ENCODE measurements at regions not wholly inside any gene's neighbourhood (a gene's known extent, or its start where the extent isn't known, plus 50 kb on each side); places are given as distances from the start of the nearest gene placed in this dataset.
A peak's percentile ranks its signal among the peaks of the same experiment; 100 is the strongest.

- no peak for DNase-seq (ENCODE audit: low spot score)
These were observed 413.6 kb downstream of the ENC1 start for GRCh38 chr5:74226716-74227485.

DNA sequence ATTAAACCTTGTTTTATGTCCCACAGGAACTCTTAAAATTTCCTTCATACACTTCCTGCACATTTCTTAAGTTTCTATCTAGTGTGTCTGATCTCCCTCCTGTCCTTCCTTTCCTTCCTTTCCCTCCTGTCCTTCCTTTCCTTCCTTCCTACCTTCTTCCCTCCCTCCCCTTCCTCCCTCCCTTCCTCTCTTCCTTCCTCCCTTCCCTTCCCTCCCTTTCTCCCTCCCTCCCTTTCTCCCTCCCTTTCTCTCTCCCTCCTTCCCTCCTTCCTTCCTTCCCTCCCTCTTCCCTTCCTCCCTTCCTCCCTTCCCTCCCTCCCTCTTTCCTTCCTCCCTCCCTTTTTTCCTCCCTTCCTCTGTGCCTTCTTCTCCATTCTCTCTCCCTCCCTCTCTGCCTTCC is 414.9 kb downstream of the ENC1 start:
- no peak for DNase-seq (ENCODE audit: low spot score)

- DNase-seq (ENCODE audit: low spot score) = no peak
These were observed 416.2 kb downstream of the ENC1 start for GRCh38 chr5:74224331-74224730.

DNA sequence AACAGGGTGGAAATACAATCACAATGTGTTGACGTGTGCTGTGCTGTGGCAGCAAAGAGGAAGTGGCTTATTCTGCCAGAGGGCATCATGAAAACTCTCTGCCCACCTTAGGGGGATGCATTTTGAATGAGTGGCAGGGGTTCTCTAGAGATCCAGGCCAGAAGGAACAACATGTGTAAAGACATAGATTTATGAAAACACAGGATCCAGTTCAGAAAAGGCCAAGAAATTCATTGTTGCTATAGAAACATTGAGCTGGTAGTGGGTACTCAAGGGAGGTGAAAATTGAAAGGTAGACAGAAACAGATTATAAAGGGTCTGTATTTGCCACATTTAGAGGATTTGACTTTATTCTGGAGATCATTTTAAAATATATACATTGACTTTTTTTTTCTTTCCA is 417.7 kb downstream of the ENC1 start:
- no peak for DNase-seq (ENCODE audit: low spot score)

- DNase-seq (ENCODE audit: low spot score) = no peak
These were observed 419.1 kb downstream of the ENC1 start for GRCh38 chr5:74221413-74221812.

- no peak for DNase-seq (ENCODE audit: low spot score)
These were observed 424.5 kb downstream of the ENC1 start for GRCh38 chr5:74216012-74216411.

- no peak for DNase-seq (ENCODE audit: low spot score)
These were observed 428.2 kb downstream of the ENC1 start for GRCh38 chr5:74212336-74212735.

- no peak for DNase-seq (ENCODE audit: low spot score)
These were observed 431.0 kb downstream of the ENC1 start for GRCh38 chr5:74209571-74209970.

- DNase-seq (ENCODE audit: low spot score) = peak; percentile 5
These were observed 433.7 kb downstream of the ENC1 start for GRCh38 chr5:74206579-74207550.

- DNase-seq (ENCODE audit: low spot score) = no peak
These were observed 434.6 kb downstream of the ENC1 start for GRCh38 chr5:74205767-74206578.

DNA sequence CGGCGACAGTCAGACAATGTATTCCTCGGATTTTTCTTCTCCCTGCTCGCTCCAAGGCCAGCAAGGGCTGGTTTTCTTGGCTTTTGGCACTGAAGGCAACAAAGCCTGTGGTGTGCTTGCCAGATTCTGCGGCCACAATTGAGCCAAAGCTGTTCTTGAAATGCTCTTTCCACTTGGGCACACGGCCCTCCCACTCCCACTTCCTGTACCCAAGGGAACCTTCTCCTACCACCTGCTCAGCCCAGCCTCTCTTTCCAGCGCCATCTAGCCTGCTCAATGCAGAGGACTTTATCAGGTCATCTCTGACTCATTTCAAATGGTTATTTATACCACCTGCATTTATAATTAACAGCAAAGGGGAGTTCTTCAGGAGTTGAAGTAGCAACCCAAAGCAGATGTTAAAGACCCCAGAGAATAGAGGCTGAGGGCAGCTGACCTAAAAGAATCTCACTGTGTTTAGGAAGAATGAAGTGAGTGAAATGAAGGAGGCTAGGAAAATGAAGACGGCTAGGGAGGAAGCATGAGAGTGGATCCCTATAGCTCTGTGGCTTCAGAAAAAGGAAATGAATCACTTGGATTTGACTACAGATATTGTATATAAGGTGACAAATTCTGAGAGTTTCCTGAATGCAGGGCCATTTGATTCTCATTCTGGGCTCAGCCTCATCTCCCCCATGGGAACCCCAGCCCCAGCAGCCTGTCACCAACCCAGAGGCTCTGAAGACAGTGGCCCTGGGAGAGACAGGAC is 439.0 kb downstream of the ENC1 start:
- peak; percentile 50 for DNase-seq (ENCODE audit: low spot score)

GRCh38 chr5:74200560-74200959 is 440.0 kb downstream of the ENC1 start:
- no peak for DNase-seq (ENCODE audit: low spot score)

DNA sequence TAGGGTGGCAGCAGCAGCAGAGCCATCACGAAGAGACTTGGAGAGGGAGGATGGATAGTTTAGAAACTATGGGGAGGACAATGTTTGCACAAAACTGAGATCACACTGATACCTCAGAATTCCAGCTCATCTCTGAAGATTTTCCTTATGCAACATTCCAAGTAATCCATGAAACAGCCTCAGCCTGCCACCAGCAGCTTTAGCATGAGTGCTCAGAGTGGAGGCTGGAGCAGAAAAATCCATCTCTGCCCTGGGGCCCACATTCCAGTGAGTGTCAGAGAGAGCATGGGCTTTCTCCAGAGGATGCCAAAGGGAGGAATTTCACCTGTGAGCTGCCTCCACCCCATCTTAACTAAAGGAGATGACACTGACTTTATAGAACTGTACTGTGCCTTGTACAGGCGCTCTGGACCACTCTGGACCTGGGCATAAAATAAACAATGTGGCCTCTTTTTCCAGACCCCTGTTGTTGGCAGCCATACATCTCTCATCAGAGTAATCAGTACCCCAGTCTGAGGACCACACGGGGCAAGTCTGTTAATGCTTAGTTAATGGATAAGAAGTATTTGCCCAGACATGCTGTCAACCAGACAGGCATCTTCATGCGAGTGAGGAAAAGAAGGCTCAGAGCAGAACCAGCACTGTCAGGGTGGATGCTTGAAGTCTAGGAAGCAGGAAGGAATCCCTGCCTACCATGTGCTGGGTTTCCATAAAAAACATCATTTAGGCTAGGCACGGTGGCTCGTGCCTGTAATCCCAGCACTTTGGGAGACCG is 440.9 kb downstream of the ENC1 start:
- no peak for DNase-seq (ENCODE audit: low spot score)

DNA sequence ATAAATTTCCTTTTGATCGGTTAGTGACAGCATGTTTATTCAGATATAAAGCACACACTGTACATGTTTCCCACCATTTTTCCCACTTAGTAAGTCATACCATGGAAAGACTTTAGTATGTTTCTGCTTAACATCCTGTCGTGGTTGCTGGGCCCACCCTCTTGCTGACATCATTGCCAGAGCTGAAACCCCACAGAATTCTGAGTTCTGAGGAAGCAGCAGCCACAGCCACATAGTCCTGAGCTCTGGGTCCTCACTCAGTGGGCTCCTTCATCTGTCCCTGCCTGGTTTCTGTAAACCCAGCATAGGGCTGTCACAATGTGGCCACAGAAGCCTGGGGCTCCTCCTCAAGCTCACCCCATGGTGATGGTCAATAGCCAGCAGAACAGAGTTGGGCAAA is 441.5 kb downstream of the ENC1 start:
- DNase-seq (ENCODE audit: low spot score) = no peak

GRCh38 chr5:74198156-74198555 is 442.4 kb downstream of the ENC1 start:
- no peak for DNase-seq (ENCODE audit: low spot score)

GRCh38 chr5:74196233-74196632 is 444.3 kb downstream of the ENC1 start:
- DNase-seq (ENCODE audit: low spot score) = no peak

- no peak for DNase-seq (ENCODE audit: low spot score)
These were observed 446.3 kb downstream of the ENC1 start for GRCh38 chr5:74194196-74194595.

DNA sequence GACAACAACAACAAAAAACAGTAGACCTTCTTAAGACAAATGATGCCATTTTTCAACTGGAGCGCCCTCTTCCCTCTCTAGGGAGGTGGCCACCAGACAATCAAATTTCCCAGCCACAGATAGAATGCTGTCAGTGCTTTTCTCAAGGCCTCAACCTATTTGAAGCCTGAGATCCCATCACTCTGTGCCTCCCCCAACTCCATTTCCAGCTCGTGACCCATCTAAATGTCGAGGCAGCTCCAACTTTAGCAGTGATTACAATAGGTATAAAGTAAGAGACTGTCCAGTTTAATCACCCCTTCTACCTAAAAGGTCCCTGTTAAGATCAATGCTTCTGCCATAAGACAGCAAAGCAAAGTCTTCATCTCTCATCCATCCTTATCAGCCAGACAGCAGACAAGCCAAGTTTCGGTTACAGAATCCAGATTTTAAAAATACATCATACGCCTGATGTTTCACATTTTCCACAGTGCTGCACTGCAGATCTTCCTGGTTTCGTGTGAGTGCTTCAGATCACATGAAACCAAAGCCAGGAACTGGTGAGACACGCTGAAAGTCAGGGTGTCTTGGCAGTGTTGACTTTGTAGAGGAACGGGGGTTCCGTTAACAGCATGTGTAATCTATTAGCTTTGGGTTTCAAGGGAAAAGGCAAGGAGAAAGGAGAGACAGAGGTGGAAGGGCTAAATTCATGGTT is 447.8 kb downstream of the ENC1 start:
- no peak for DNase-seq (ENCODE audit: low spot score)

- DNase-seq (ENCODE audit: low spot score) = no peak
These were observed 452.0 kb downstream of the ENC1 start for GRCh38 chr5:74188351-74189105.

All from SW480 (cell line).